ENCODE measurements at regions not wholly inside any gene's neighbourhood (a gene's known extent, or its start where the extent isn't known, plus 50 kb on each side); places are given as distances from the start of the nearest gene placed in this dataset.
"Not testable (repeated sequence)": the region's sequence is repeated elsewhere in the genome, so short reads cannot be mapped to it uniquely, and the experiment has no call there.

DNA sequence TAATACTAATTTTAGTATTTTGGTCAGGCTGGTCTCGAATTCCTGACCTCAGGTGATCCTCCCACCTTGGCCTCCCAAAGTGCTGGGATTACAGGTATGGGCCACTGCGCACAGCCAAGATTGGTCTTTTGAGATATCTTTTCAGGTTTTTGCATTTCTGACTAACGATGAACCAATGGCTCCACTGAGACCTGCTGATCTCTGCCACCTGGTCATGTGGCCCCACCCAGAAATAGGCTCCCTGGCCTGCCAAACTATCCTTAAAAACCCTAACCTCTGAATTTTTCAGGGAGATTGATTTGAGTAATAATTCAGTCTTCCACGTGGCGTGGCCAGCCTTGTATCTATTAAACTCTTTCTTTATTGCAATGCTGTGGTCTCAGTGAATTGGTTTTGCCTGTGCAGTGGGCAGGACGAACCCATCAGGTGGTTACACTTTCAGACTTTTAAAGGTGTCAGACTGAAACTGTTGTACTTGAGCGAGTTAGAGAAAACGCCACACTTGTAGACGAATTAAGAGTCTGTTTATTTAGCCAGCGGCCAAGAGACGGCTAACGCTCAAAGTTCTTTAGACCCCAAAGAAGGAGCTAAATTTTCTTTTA lies 85.8 kb upstream of the MSH6 start:
- TF ChIP-seq, protein P1, sequence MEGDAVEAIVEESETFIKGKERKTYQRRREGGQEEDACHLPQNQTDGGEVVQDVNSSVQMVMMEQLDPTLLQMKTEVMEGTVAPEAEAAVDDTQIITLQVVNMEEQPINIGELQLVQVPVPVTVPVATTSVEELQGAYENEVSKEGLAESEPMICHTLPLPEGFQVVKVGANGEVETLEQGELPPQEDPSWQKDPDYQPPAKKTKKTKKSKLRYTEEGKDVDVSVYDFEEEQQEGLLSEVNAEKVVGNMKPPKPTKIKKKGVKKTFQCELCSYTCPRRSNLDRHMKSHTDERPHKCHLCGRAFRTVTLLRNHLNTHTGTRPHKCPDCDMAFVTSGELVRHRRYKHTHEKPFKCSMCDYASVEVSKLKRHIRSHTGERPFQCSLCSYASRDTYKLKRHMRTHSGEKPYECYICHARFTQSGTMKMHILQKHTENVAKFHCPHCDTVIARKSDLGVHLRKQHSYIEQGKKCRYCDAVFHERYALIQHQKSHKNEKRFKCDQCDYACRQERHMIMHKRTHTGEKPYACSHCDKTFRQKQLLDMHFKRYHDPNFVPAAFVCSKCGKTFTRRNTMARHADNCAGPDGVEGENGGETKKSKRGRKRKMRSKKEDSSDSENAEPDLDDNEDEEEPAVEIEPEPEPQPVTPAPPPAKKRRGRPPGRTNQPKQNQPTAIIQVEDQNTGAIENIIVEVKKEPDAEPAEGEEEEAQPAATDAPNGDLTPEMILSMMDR (IDR thresholded peaks at IDR 0.05; ENCODE audit: insufficient read depth, low read length, missing control alignments) = no peak
- DNase-seq (ENCODE audit: low read depth, low spot score) = no peak
- CTCF ChIA-PET = no interaction called here
- H3K4me3 ChIP-seq (ENCODE audit: low read depth, low read length) = no peak overlapping the region
- POLR2A ChIA-PET = no interaction called here

GRCh38 chr2:47696478-47696831 lies 86.5 kb upstream of the MSH6 start:
- TF ChIP-seq, protein P1 (IDR thresholded peaks at IDR 0.05; ENCODE audit: insufficient read depth, low read length, missing control alignments) = no peak
- CTCF ChIA-PET = no interaction called here
- no peak overlapping the region for H3K4me3 ChIP-seq (ENCODE audit: low read depth, low read length)
- POLR2A ChIA-PET = no interaction called here
- DNase-seq (ENCODE audit: low read depth, low spot score) = no peak

DNA sequence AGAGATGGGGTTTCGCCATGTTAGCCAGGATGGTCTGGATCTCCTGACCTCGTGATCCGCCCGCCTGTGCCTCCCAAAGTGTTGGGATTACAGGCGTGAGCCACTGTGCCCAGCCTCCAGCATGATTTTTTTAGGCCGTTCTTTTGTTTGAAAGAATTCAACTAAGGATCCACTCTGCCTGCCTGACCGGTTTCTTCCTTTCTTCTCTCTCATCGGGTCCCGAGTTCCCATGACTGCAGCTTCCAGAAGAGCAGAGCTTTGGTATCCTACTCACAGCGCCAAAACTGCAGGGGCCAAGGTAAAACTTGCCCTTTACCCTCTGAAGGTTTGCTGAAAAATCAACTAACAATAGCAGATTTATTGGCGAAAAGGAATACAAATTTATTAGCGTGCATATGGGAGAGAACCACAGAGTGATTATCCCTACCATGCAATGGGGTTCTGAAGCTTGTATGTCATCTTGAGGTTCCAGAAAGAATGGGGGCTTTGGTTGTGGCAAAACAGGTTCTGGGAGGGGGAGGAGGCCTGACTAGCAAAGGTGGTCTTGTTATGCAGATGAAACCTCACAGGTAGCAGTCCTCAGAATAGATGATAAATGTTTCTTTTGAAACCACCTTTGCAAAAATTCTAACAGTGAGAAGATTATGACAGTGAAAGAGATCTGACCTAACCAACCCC lies 87.0 kb upstream of the MSH6 start:
- DNase-seq (ENCODE audit: low read depth, low spot score) = no peak
- no peak overlapping the region for H3K4me3 ChIP-seq (ENCODE audit: low read depth, low read length)
- CTCF ChIA-PET = no interaction called here
- POLR2A ChIA-PET = interaction anchor here (0.7 kb wide), 1 partner anchor 84 kb away, joined by 3 read pairs; no protein-coding TSS in a partner anchor
- TF ChIP-seq, protein P1 (IDR thresholded peaks at IDR 0.05; ENCODE audit: insufficient read depth, low read length, missing control alignments) = no peak

DNA sequence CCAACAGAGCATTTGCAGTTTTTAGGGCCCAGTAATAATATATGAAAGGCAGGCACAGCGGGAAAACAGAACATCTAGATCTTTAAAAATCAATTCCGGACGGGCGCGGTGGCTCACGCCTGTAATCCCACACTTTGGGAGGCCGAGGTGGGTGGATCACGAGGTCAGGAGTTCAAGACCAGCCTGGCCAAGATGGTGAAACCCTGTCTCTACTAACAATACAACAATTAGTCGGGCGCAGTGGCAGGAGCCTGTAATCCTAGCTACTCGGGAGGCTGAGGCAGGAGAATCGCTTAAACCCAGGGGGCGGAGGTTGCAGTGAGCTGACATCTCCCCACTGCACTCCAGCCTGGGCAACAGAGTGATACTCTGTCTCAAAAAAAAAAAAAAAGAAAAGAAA lies 88.5 kb upstream of the MSH6 start:
- CTCF ChIA-PET; POLR2A ChIA-PET; H3K4me3 ChIP-seq (ENCODE audit: low read depth, low read length): not testable (repeated sequence)

DNA sequence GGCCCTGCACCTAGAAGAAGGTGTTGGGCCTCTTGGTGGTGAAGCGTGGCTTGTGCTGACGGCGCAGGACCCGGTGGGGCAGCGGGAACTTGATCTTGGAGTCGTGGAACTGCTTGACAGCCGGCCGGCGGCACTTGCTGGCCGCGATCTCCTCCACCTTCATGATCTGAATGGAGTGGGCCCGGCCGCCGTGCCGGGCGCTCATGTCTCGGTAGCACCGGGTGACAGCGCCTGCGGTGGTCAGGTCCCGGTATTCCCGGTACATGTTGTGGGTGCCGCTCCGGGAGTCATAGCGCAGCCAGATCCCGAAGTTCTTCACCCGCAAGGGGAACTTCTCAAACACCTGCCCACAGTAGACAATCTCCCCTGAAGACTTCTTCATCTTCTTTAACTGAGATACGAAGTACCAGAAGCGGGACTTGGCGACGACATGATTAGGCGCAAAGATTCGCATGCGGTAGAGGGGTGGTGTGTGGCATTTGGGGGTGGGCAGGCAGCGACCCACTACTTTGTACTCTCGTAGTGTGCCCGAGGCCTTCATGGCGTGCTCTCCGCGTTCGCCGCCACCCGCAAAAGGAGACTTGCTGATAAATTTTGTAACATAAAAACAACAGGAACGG lies 92.1 kb upstream of the MSH6 start:
- DNase-seq (ENCODE audit: low read depth, low spot score); POLR2A ChIA-PET; H3K4me3 ChIP-seq (ENCODE audit: low read depth, low read length); CTCF ChIA-PET: not testable (repeated sequence)

More for the DNA sequence above, 88.5 kb upstream of the MSH6 start:
- not testable (repeated sequence) for DNase-seq (ENCODE audit: low read depth, low spot score)

DNA sequence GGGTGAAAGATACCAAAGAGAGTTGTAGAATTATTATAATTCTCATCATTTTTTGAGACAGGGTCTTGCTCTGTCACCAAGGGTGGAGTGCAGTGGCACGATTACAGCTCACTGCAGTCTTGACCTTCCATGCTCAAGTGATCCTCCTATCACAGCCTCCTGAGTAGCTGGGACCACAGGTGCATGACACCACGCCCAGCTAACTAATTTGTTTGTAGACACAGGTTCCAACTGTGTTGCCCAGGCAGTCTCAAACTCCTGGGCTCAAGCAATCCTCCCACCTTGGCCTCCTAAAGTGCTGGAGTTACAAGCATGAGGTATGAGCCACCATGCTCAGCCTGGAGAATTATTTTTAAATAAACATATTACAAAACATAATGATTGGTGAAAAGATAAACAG lies 92.8 kb upstream of the MSH6 start:
- no peak overlapping the region for H3K4me3 ChIP-seq (ENCODE audit: low read depth, low read length)
- no peak for DNase-seq (ENCODE audit: low read depth, low spot score)
- POLR2A ChIA-PET = no interaction called here
- TF ChIP-seq, protein P1 (IDR thresholded peaks at IDR 0.05; ENCODE audit: insufficient read depth, low read length, missing control alignments) = no peak
- CTCF ChIA-PET = no interaction called here

- POLR2A ChIA-PET; H3K4me3 ChIP-seq (ENCODE audit: low read depth, low read length); CTCF ChIA-PET; DNase-seq (ENCODE audit: low read depth, low spot score): not testable (repeated sequence)
Observed at GRCh38 chr2:47689118-47689517, 93.8 kb upstream of the MSH6 start.

- no peak overlapping the region for H3K4me3 ChIP-seq (ENCODE audit: low read depth, low read length)
- CTCF ChIA-PET = no interaction called here
- TF ChIP-seq, protein P1 (IDR thresholded peaks at IDR 0.05; ENCODE audit: insufficient read depth, low read length, missing control alignments) = no peak
- no peak for DNase-seq (ENCODE audit: low read depth, low spot score)
- POLR2A ChIA-PET = no interaction called here
Observed at GRCh38 chr2:47688561-47688960, 94.4 kb upstream of the MSH6 start.
